Liver (tissue), 3 donors: ENCODE measurements at regions not wholly inside any gene's neighbourhood (a gene's known extent, or its start where the extent isn't known, plus 50 kb on each side); places are given as distances from the start of the nearest gene placed in this dataset.

Source experiments
- FOXA1 ChIP-seq: IDR thresholded peaks from 2 replicates; pipeline ENCODE4 v1.6.1; 2016; ENCODE audit warnings: antibody characterized with exemption
- GABPA ChIP-seq, 2 donors: IDR thresholded peaks in 1 of 2; conservative IDR thresholded peaks in 1 of 2; 2 replicates each; pipeline ENCODE4 v1.6.1; 2016; ENCODE audit warnings: antibody characterized with exemption in 2 of 2, mild to moderate bottlenecking in 1 of 2, moderate library complexity in 1 of 2
- RAD21 ChIP-seq, 2 donors: IDR thresholded peaks; 2 replicates each; pipeline ENCODE4 v1.6.1; 2016; ENCODE audit warnings: antibody characterized with exemption in 2 of 2, mild to moderate bottlenecking in 2 of 2
- RXRA ChIP-seq, 2 donors: IDR thresholded peaks; 2 replicates each; pipeline ENCODE4 v1.6.1; 2017 to 2018; ENCODE audit warnings: antibody characterized with exemption in 2 of 2, mild to moderate bottlenecking in 1 of 2
- SP1 ChIP-seq: IDR thresholded peaks from 2 replicates; pipeline ENCODE4 v1.6.1; 2018; ENCODE audit warnings: antibody characterized with exemption, mild to moderate bottlenecking
- TAF1 ChIP-seq: conservative IDR thresholded peaks from 2 replicates; pipeline ENCODE4 v1.6.1; 2016; ENCODE audit warnings: antibody characterized with exemption, mild to moderate bottlenecking
- YY1 ChIP-seq: IDR thresholded peaks from 2 replicates; pipeline ENCODE4 v1.6.1; 2016; ENCODE audit warnings: antibody characterized with exemption, mild to moderate bottlenecking
- TF ChIP-seq, protein P1 (sequence below): fragments of 150-350 bp; IDR thresholded peaks from 2 replicates; pipeline ENCODE4 v1.5.1; 2017; ENCODE audit warnings: improper control_type of control experiment, low read depth, low read length; ENCODE audit not compliant: missing input control
- TF ChIP-seq, protein P2 (sequence below): IDR thresholded peaks from 2 replicates; pipeline ENCODE4 v1.6.1; 2016; ENCODE audit warnings: antibody characterized with exemption
- TF ChIP-seq, protein P3 (sequence below): IDR thresholded peaks from 2 replicates; pipeline ENCODE4 v1.6.1; 2016; ENCODE audit warnings: antibody characterized with exemption
- TF ChIP-seq, protein P4 (sequence below): IDR thresholded peaks from 2 replicates; pipeline ENCODE4 v1.6.1; 2016; ENCODE audit warnings: antibody characterized with exemption, mild to moderate bottlenecking
- TF ChIP-seq, protein P5 (sequence below): IDR thresholded peaks from 2 replicates; pipeline ENCODE4 v1.6.1; 2016; ENCODE audit warnings: antibody characterized with exemption
- donor health status: healthy.
- donor health status: healthy.

DNA sequence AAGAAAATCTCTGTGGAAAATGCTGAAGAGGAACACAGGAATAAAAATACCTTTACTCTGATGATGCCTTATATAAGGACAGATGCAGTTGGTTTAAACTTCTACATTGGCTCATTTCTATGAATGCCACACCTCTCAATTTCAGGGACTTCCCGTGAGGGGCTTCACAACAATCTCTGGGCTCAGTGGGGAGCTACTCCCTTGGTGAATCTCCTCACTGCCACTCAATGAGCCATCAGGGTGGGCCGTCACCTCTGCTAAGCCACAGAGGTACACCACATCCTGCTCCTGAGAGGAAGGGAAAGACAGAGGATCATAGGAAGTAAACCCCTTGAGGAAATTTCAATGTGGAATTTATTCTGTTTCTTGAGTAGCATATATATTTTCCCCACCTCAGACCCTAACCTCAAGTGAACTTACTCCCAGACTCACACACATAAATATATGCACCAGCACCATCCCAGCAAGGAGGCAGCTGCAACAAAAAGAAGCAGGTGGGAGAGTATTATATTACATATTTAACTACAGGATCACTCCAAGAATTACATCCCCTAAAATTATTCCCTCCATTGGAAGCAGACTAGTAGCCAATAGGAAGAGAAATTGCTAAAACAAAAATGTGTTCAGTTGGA is 63.3 kb upstream of the PRSS1 start:
- TF ChIP-seq FOXA1 (no peak), SP1 (no peak), YY1 (no peak), TAF1 (no peak), RAD21 (IDR thresholded peaks at IDR 0.05) (no peak), GABPA (IDR thresholded peaks at IDR 0.05 in 1 of 2, conservative IDR thresholded peaks at IDR 0.05 in 1 of 2) (no peak), RXRA (IDR thresholded peaks at IDR 0.05) (no peak)
- TF ChIP-seq, protein P1, sequence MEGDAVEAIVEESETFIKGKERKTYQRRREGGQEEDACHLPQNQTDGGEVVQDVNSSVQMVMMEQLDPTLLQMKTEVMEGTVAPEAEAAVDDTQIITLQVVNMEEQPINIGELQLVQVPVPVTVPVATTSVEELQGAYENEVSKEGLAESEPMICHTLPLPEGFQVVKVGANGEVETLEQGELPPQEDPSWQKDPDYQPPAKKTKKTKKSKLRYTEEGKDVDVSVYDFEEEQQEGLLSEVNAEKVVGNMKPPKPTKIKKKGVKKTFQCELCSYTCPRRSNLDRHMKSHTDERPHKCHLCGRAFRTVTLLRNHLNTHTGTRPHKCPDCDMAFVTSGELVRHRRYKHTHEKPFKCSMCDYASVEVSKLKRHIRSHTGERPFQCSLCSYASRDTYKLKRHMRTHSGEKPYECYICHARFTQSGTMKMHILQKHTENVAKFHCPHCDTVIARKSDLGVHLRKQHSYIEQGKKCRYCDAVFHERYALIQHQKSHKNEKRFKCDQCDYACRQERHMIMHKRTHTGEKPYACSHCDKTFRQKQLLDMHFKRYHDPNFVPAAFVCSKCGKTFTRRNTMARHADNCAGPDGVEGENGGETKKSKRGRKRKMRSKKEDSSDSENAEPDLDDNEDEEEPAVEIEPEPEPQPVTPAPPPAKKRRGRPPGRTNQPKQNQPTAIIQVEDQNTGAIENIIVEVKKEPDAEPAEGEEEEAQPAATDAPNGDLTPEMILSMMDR: no peak
- TF ChIP-seq, protein P2, sequence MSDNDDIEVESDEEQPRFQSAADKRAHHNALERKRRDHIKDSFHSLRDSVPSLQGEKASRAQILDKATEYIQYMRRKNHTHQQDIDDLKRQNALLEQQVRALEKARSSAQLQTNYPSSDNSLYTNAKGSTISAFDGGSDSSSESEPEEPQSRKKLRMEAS: no peak
- TF ChIP-seq, protein P3, sequence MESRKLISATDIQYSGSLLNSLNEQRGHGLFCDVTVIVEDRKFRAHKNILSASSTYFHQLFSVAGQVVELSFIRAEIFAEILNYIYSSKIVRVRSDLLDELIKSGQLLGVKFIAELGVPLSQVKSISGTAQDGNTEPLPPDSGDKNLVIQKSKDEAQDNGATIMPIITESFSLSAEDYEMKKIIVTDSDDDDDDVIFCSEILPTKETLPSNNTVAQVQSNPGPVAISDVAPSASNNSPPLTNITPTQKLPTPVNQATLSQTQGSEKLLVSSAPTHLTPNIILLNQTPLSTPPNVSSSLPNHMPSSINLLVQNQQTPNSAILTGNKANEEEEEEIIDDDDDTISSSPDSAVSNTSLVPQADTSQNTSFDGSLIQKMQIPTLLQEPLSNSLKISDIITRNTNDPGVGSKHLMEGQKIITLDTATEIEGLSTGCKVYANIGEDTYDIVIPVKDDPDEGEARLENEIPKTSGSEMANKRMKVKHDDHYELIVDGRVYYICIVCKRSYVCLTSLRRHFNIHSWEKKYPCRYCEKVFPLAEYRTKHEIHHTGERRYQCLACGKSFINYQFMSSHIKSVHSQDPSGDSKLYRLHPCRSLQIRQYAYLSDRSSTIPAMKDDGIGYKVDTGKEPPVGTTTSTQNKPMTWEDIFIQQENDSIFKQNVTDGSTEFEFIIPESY: no peak
- TF ChIP-seq, protein P4, sequence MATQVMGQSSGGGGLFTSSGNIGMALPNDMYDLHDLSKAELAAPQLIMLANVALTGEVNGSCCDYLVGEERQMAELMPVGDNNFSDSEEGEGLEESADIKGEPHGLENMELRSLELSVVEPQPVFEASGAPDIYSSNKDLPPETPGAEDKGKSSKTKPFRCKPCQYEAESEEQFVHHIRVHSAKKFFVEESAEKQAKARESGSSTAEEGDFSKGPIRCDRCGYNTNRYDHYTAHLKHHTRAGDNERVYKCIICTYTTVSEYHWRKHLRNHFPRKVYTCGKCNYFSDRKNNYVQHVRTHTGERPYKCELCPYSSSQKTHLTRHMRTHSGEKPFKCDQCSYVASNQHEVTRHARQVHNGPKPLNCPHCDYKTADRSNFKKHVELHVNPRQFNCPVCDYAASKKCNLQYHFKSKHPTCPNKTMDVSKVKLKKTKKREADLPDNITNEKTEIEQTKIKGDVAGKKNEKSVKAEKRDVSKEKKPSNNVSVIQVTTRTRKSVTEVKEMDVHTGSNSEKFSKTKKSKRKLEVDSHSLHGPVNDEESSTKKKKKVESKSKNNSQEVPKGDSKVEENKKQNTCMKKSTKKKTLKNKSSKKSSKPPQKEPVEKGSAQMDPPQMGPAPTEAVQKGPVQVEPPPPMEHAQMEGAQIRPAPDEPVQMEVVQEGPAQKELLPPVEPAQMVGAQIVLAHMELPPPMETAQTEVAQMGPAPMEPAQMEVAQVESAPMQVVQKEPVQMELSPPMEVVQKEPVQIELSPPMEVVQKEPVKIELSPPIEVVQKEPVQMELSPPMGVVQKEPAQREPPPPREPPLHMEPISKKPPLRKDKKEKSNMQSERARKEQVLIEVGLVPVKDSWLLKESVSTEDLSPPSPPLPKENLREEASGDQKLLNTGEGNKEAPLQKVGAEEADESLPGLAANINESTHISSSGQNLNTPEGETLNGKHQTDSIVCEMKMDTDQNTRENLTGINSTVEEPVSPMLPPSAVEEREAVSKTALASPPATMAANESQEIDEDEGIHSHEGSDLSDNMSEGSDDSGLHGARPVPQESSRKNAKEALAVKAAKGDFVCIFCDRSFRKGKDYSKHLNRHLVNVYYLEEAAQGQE: no peak
- TF ChIP-seq, protein P5, sequence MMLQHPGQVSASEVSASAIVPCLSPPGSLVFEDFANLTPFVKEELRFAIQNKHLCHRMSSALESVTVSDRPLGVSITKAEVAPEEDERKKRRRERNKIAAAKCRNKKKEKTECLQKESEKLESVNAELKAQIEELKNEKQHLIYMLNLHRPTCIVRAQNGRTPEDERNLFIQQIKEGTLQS: no peak
